Lung microvascular endothelial cell (primary cell): ENCODE measurements at regions not wholly inside any gene's neighbourhood (a gene's known extent, or its start where the extent isn't known, plus 50 kb on each side); places are given as distances from the start of the nearest gene placed in this dataset.
"Not testable (repeated sequence)": the region's sequence is repeated elsewhere in the genome, so short reads cannot be mapped to it uniquely, and the experiment has no call there.

Experiments
- DNase-seq, 2 donors: peaks; one replicate each; pipeline versions ENCODE4 v3.0.0 to v3.0.0-alpha.2; 2010; ENCODE audit warnings: low read depth in 2 of 2

DNA sequence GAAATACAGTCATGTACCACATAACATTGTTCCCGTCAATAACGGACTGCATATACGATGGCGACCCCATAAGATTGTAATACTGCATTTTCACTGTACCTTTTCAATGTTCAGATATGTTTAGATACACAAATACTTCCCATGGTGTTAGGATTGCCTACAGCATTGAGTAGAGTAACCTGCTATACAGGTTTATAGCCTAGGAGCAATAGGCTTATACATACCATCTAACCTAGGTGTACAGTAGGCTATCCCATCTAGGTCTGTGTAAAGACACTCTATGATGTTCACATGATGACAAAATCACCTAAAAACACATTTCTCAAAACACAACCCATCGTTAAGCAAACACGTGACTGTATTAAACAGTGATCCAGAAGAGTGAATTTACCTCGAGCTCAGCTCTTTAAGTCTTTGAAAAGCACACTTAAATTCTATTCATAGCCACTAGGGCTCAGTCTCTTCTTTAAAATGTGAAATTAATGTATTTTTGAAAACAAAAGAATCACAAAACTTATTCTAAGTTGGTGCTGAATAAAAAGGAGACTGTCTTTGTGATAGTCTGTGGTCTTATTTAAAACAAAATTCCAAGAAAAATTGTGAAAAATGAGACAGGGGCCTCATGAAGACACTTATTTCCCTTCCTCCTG lies 239.1 kb upstream of the ARID2 start:
- no peak for DNase-seq

DNA sequence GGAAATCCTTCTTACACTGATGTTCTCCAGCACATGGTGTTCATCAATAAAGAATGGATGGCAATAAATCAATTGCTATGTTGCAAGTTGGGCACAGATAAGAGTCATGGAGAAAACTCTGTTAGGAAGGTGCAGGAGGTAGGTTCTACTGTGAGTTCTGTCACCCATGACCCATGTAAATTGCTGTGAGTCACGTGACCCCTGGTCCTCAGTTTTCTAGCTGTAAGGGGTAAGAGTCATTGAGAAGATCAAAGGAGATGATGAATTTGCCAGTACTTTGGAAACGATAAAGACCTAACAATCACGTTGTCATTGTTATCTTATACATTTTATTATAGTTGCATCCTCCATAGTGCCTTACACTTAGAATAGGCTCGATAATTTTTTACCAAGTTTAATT lies 235.2 kb upstream of the ARID2 start:
- DNase-seq: no peak

DNA sequence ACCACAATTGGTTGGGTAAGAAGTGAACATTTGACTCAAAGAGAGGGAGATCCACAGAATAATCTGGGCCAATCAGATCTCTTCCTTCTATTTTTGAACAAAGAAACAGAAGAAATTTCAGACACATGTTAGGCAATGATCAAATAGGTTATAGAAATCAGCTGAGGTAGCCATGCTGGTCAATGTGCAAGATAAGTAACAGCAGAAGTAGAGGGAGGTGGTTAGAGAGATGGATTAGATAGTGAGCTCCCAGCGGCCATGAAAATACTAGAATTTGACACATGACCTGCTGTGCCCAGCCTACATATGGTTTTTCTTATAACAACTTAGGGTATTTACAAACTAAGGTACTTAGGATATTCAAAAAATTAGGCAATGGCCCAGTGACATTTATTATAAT lies 230.9 kb upstream of the ARID2 start:
- DNase-seq: no peak

DNA sequence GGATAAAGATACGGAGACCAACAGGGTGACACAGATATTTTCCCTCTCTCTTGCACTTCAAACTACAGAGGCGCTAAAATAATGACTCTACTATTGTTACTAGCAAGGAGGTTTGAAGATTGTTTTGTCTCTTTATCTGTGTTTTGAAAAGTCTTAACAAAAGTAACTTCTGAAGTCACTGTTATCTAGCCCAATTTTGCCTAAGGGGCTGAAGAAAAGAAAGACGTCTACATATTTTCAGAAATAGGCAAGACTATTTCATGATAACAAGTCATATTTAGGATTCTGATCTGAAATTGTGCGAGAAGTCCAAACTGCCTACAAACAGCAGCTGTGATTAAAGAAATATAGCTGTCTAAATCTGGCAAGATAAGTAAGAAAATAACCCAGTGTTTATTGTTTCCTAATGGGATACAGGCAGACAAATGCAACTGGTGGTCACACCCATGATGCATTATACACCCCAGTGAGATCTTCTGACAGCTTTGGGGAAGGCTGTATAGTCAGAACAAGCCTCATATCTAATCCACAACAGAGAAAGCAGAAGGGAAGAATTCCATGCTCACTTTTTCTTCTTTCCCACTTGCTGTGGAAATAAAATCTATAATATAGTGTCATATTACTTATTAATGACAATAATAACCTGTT lies 226.9 kb upstream of the ARID2 start:
- DNase-seq: no peak

DNA sequence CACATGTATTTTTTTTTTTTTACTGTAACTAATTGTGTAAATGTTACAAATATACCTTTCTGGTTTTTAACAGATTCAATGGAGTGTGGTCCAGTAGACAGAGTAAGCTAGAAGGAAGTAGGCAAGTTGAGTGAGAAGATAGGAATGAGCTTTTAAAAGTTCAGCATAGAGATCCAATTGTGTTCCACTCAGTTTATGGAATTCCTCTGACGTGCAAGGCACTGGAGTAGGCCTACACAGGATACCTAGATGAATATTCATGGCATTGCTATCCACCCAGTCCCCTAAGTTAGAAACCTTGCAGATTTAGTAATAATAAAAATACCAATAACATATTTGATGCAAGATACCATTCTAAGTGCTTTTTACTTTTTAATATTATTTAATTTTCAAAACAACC lies 225.6 kb upstream of the ARID2 start:
- DNase-seq: no peak

DNA sequence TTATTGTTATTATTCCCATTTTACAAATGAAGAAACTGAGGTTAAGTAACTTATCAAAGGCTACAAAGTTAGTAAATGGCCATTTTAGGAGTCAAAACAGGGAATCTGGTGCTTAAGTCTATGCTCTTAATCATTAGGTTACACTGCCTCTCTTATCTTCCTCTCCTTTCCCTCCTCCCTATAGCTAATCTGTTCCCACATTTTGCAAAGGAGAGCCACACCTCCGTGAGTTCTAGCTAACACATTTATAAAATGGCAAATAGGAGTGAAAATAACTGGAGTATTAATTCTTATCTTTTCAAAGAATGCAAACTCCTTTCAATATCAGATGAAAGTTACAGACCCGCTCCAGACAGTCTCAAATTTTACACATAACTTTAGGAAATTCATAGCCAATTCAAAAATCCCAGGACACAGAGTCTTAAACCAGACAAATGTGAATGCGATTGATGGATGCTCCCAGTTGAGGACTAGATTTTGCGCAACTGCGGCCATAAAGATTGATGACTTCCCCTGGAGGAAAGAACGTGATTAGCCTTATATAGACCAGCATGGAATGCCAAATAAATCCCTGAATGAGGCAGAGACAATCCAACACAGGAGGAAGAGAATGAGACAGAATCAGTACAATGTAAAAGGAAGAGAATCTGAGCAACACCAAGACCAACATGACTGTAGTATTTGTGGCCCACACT lies 225.0 kb upstream of the ARID2 start:
- no peak for DNase-seq

DNA sequence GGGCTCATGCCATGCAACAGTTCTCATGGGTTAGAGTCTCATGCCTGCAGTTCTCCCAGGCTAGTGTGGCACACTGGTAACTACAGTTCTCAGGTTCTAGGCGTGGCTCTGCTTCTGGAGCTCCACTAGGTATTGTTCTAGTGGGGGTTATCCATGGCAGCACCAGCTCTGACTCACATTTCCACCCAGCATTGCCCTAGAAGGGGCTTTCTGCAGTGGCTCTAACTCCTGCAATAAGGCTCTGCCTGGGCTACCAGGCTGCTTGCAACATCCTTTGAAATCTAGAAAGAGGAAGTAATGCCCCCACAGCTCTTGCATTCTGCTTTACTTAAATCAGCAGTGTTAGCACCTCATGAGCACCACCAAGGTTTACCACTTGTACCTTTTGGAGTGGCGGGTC lies 220.3 kb upstream of the ARID2 start:
- DNase-seq: no peak

DNA sequence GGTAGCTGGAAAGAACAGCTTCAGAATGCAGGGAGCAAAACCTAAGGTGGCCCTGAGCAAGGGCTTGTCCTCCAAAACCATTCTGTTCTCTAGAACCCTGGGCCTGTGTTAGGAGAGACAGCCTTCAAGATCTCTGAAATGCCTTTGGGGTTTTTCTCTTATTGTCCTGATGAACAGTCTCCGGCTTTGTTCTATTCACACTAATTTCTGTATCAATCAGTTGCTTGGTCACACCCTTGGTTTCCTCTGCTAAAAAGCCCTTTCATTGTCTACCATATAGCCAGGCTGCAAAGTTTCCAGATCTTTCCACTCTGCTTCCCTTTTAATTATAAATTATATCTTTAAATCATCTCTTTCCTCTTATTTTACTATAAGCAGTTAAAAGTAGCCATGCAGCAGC lies 219.9 kb upstream of the ARID2 start:
- no peak for DNase-seq

DNA sequence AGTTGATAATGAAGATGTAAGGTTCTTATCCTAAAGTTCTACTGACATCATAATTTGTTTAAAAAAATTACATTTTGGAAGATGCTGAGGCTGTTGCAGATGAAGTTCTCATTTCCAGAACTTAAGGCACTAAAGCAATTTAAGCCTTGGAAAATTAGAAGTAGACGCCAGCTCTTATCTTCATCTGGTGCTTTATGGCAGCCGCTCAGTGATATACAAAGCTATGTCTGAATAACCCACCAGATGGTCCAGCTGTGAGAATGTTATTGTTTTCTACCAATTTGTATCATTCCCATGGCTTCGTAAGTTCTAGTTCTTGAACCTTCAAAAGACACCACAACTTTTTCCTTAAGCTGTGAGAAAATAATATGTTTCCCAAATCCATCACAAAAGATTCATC lies 212.1 kb upstream of the ARID2 start:
- DNase-seq: no peak

DNA sequence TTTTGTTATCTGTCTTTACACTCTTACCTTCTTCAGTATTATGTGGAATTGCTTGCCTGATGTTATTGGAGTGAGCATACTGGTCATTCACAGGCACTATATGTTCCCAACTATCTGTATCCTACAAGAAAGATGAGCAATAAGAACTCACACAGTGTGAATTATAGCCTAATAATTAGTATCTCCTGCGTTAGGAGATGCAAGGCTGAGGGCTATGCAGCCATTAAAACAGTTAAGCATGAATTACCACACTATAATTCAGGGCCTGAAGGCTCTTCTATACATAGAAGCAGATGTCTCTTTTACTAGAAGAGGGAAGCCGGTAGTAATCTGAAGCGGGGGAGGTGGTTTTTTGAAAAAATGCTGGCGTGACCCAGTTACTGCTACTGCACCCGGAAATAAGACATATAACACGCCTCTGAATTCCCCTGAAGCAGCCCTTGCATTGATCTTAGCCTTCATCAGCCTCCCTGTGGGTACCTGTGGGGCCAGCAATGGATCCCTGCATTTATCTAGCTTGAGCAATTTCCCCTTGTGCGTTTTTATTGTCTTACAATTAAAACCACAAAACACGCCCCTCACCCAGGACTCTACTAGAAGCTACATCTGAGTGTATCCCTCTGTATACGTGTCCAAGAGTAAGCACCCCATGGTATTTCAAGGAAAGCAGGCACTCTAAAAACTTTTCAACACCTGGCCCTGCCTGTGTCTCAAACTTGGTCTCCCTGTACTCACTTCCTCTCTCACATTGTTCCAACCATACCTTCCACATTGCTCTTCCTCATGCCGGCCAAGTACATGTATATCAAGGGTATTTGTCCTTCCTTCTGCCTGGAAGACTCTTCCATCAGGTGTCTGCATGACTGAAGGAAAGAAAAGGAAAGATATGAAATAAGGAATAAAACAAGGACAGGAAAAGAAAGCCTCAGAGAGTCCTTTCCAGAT lies 210.9 kb upstream of the ARID2 start:
- no peak for DNase-seq

DNA sequence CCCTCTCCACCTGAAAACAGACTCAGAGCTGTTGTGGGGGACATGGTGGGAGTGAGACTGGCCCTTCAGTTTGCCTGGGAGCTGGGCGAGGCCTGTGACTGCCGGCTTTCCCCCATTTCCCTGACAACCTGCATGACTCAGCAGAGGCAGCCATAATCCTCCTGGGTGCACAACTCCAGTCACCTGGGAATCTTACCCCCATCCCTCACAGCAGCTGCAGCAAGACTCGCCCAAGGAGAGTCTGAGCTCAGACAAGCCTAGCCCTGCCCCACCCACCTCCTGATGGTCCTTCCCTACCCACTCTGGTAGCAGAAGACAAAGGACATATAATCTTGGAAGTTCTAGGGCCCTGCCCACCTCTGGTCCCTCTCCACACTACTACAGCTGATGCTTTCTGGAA lies 207.3 kb upstream of the ARID2 start:
- DNase-seq: no peak

DNA sequence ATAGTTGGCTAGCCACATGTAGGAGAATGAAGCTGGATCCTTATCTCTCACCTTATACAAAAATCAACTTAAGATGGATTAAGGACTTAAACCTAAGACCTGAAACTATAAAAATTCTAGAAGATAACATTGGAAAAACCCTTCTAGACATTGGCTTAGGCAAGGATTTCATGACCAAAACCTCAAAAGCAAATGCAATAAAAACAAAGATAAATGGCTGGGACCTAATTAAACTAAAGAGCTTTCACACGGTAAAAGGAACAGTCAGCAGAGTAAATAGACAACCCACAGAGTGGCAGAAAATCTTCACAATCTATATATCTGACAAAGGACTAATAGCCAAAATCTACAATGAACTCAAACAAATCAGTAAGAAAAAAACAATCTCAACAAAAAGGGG lies 202.7 kb upstream of the ARID2 start:
- not testable (repeated sequence) for DNase-seq

DNA sequence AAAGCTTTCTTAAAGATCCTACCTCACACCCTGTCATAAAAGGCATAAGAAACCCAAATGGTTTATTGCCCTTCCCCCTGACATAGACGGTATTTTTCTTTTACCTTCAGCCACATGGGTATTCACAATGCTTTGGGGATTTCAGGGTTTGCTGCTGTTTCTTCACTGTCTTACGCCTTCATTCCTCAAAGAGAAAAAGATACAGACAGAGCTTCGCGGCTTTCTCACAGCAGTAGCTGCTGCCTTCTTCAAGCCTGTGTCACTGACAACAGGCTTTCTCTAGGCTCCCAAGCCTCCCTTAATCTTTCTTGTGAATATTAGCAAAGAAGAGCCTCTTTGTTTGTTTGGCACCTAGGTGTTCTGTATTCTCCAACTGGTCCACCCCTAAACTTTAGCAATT lies 197.4 kb upstream of the ARID2 start:
- no peak for DNase-seq

DNA sequence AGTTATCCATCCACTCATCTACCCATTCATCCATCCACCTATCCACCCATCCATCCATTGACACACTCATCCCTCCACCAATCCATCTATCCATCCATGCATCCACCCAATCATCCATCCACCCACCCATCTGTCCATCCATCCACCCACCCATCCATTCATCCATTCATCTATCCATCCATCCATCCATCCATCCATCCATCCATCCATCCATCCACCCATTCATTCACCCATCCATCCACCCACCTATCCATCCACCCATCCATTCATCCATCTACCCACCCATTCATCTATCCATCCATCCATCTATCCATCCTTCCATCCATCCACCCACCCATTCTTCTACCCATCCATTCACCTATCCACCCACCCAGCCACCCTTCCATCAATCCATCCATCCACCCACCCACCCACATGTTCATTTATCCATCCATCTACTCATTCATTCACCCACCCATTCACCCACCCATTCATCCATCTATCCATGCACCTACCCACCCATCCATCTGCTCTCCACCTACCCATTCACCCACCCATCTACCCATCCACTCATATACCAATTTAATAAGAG lies 193.8 kb upstream of the ARID2 start:
- no peak for DNase-seq

DNA sequence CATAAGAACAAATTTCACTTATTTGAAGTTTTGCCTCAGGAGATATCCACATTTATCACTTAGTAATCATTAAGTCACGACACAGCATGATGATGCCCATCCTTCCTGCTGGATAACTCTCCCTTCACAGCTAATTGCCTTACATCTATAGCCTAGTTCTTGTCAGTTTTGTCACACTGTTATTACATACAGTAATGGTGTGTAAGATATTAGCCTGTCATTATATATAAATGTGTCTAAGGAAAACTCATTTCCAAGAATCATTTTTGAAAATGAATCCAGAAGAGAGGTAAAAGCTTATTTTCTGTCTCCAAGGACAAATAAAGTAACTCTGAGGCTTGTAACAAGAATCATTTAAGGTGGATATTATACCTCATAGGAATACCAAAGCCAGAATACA lies 193.2 kb upstream of the ARID2 start:
- DNase-seq: no peak

DNA sequence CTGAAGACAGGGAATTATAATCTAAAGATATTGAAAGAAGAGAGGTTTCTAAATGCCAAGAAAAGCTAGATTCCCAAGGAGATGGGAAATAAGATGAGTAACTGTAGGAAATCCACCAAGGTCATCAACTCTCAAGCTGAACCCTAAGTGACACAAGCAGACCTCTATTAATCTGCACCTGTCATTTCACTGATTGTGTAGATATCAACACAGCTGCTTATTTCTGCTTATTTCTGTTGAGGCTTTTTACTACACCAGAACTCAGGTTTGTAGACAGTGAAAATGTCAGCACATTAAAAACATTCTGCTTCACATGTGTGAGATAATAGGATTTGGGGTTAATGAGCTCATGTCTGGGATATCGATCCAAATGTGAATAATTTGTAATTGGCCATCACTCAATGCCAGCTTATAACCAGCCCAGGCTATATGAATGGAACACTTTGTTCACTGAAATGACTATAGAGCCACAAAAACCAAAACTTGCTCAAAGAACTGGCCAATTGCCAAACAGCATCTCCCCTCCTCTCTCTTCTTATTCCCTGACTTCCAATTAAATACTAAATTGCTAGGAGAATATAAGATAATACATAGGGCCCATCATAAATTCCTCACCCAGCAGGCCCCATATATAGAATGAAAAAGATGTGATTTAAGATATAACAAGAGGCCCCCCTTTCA lies 188.7 kb upstream of the ARID2 start:
- no peak for DNase-seq

DNA sequence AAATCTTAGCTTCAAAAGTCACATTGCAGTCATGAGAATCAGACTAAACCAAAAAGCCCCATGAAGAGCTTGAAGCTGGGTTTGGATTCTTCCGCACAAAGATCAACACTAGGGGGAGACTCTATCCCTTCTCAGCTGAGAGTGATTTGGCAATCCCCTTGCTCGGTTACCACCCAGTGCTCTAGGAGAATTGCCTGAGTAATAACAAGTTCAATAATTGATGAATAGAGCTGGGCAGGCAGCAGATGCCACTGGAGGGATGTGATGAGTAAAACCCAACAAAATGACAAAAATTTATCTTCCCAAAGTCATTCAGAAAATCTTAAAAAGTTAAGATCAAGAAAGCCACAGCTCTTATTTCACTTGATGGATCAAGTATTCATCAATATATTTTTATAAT lies 185.6 kb upstream of the ARID2 start:
- peak; percentile 82 to 89 for DNase-seq

DNA sequence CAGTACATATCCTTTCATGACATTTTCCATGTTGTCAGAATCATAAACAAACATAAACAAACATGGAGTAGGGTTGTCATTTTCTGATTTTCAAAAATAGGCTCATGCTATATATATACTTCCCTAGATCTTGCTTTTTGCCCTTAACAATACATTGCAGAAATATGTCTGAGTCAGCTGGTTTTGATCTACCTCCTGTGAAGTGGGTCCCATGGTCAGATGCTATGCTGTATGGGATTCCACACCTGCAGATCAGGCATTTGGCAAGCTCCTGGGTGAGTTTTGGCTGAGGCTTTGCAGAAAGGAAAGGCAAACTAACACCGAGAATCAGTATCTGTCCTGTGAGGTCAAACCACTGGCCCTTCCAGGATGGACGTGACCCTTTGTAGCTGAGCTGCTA lies 183.0 kb upstream of the ARID2 start:
- no peak for DNase-seq

DNA sequence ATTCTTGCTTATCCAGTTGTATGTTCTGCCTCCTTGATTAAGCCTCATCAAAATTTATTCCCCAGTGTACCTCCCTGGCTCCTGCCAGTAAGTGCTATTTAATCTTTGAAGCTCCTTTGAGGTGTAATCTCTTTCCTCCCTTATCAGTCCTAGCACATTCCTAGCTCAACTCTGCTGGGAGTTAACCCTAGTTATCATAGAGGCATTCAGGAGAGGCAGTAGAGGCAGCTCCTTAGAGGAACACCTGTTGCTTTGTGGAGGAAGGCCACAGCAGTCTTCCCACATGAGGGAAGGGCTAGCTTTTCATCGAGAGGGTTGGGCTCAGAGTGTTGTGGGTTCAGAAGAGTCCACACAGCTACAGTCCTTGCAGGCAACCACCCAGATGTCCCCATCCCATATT lies 182.4 kb upstream of the ARID2 start:
- DNase-seq: no peak

DNA sequence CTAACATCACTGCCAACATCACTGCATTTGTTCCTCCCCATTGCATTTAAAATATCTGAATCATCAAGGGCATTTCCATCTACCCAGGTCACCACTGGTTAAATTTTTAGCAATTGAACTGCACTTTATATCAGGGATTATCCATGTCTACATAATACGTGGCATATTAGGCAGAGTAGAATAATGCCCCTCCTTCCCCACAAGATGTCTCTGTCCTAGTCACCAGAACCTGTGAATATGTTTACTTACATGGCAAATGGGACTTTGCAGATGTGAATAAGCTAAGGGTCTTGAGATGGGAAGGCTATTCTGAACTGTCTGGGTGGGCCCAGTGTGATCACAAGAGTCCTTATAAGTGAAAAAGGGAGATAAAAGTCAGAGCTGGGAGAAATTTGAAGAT lies 181.7 kb upstream of the ARID2 start:
- peak; percentile 5 to 43 for DNase-seq

DNA sequence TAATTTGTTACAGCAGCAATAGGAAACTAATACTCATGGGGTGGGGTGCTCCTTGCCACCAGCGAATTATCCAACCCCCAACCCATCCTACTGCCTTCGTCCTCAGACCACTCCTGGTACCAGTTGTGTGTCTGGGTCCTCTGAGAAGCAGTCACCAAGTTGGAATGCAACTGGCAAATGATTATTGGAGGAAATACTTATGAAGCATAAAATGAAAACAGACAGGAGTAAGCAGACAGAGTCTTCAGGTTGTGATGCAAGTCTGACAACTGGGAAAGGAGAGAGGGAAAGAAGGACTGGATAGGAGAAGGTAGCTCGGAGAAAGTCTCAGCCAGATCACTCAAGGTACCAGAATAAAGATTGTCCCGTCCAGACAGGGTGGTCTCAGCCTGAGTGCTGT lies 181.1 kb upstream of the ARID2 start:
- no peak for DNase-seq
